HG02571 (cell line): ENCODE measurements at regions not wholly inside any gene's neighbourhood (a gene's known extent, or its start where the extent isn't known, plus 50 kb on each side); places are given as distances from the start of the nearest gene placed in this dataset.

Source experiments
- ATAC-seq: cut with Tn5 transposase; IDR thresholded peaks from one replicate; pipeline ENCODE4 v1.9.1; 2021; ENCODE audit warnings: mild to moderate bottlenecking, moderate library complexity; ENCODE audit not compliant: unreplicated experiment

DNA sequence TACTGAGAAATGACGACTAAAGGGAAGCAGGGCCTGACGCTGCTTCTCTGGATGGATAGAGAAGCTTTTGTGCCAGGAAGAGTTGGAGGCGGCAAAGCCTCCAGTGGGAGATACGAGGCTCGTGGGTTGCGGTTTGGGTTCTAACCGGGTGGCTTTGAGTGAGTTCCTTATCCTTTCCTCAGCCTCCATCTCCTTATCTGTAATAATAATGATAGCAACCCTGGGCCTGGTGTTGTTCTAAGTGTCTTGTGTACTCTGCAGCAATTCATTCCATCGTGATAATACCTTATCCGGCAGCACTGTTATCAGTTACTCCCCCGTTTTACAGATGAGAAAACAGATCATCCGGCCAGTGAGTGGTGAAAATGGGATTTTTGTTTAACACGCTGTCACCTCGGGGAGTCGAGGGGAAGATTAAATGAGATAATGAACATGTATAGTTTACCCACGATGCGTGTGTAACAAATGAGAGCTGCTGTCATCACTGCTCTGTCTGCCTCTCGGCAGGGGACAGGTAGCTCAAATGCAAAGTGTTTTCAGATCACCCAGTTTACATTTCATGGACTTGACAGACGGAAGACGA lies 52.0 kb upstream of the LHX1 start:
- no peak for ATAC-seq

DNA sequence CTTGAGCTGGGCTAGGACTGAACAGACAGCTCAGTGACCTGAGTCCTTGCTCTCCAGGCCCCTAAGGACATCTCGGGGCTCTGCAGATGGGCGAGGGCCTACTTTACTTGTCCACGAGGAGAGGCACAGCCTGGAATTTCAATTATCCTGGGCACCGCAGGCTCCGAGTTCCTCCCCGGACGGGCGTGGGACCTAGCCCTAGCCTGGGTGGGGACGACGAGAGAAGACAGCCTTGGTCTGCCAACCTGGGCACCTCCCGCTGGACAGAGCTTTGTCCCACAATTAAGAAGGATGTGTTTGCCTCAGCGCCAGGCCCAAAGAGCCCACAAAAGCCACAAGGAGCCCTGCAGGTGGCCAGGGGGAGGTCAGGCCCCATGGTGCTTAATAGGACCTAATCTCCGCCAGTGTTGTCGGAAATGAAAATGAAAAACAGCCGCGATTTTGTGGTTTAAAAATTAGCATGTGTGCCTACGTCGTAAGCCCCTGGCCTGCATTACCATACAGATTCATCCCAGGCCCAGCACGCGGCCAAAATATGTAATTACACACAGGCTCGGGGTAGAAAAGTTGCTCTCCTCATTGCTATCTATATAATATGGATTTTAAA lies 51.4 kb upstream of the LHX1 start:
- ATAC-seq = no peak
